PFSK-1 (cell line): ENCODE measurements at regions not wholly inside any gene's neighbourhood (a gene's known extent, or its start where the extent isn't known, plus 50 kb on each side); places are given as distances from the start of the nearest gene placed in this dataset.

Experiments used
- FOXP2 ChIP-seq: optimal IDR thresholded peaks from 2 replicates; pipeline ENCODE3; 2011; ENCODE audit warnings: borderline replicate concordance, control low read depth, inconsistent platforms; ENCODE audit not compliant: insufficient read depth; ENCODE audit errors: extremely low read length, extremely low read depth
- POLR2AphosphoS5 ChIP-seq: IDR thresholded peaks from 2 replicates; pipeline ENCODE4 v1.6.1; 2012; ENCODE audit warnings: low read depth, mild to moderate bottlenecking, control low read depth, low read length, moderate library complexity
- SIN3A ChIP-seq: IDR thresholded peaks from 2 replicates; pipeline ENCODE4 v1.6.1; 2012; ENCODE audit warnings: mild to moderate bottlenecking, low read length, moderate library complexity, borderline replicate concordance; ENCODE audit not compliant: insufficient read depth
- TAF1 ChIP-seq: IDR thresholded peaks from 2 replicates; pipeline ENCODE4 v1.6.1; 2012; ENCODE audit warnings: low read length, control low read depth, borderline replicate concordance; ENCODE audit not compliant: insufficient read depth
- TF ChIP-seq, protein P1 (sequence below), 2 experiments: IDR thresholded peaks; 2 replicates each; pipeline versions ENCODE4 v1.6.1 to v1.8.0; 2011 to 2012; ENCODE audit warnings: low read depth in 2 of 2, low read length in 2 of 2, control low read depth in 1 of 2, inconsistent platforms in 1 of 2, mild to moderate bottlenecking in 1 of 2, moderate library complexity in 1 of 2; ENCODE audit not compliant: insufficient read depth in 1 of 2

- TF ChIP-seq POLR2AphosphoS5 = no peak
- TF ChIP-seq TAF1 = no peak
- no peak for TF ChIP-seq FOXP2
- TF ChIP-seq, protein P1, sequence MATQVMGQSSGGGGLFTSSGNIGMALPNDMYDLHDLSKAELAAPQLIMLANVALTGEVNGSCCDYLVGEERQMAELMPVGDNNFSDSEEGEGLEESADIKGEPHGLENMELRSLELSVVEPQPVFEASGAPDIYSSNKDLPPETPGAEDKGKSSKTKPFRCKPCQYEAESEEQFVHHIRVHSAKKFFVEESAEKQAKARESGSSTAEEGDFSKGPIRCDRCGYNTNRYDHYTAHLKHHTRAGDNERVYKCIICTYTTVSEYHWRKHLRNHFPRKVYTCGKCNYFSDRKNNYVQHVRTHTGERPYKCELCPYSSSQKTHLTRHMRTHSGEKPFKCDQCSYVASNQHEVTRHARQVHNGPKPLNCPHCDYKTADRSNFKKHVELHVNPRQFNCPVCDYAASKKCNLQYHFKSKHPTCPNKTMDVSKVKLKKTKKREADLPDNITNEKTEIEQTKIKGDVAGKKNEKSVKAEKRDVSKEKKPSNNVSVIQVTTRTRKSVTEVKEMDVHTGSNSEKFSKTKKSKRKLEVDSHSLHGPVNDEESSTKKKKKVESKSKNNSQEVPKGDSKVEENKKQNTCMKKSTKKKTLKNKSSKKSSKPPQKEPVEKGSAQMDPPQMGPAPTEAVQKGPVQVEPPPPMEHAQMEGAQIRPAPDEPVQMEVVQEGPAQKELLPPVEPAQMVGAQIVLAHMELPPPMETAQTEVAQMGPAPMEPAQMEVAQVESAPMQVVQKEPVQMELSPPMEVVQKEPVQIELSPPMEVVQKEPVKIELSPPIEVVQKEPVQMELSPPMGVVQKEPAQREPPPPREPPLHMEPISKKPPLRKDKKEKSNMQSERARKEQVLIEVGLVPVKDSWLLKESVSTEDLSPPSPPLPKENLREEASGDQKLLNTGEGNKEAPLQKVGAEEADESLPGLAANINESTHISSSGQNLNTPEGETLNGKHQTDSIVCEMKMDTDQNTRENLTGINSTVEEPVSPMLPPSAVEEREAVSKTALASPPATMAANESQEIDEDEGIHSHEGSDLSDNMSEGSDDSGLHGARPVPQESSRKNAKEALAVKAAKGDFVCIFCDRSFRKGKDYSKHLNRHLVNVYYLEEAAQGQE (IDR thresholded peaks at IDR 0.05; ENCODE audit: insufficient read depth in 1 of 2, low read depth in 2 of 2, low read length in 2 of 2) = no peak
- no peak for TF ChIP-seq SIN3A
Measured at GRCh38 chr3:161759444-161759843, 262.8 kb downstream of the OTOL1 start.
